Gastroesophageal sphincter (tissue), 4 donors: ENCODE measurements at regions not wholly inside any gene's neighbourhood (a gene's known extent, or its start where the extent isn't known, plus 50 kb on each side); places are given as distances from the start of the nearest gene placed in this dataset.
"Not testable (repeated sequence)": the region's sequence is repeated elsewhere in the genome, so short reads cannot be mapped to it uniquely, and the experiment has no call there.

Experiments
- ATAC-seq: fragments of 150-250 bp; one replicate; pipeline ENCODE4 v1.9.1; 2016; ENCODE audit warnings: mild to moderate bottlenecking, moderate library complexity
- H3K27ac ChIP-seq, 4 donors: fragments of 200-600 bp; sonication (generic) in 3 of 4; 1 replicate in 3 of 4; 2 replicates in 1 of 4; pipeline ENCODE4 v1.5.1; 2016 to 2019
- H3K27me3 ChIP-seq: fragments of 200-600 bp; sonication (generic); one replicate; pipeline ENCODE4 v1.5.1; 2019
- H3K36me3 ChIP-seq, 2 donors: fragments of 200-600 bp; sonication (generic); one replicate each; pipeline ENCODE4 v1.5.1; 2019; ENCODE audit warnings: control low read depth in 1 of 2
- H3K4me1 ChIP-seq, 3 donors: fragments of 200-600 bp; sonication (generic); 1 replicate in 2 of 3; 2 replicates in 1 of 3; pipeline ENCODE4 v1.5.1; 2016 to 2019; ENCODE audit warnings: control low read depth in 2 of 3
- H3K4me3 ChIP-seq, 2 donors: fragments of 200-600 bp; sonication (generic); one replicate each; pipeline ENCODE4 v1.5.1; 2019; ENCODE audit warnings: mild to moderate bottlenecking in 1 of 2, moderate library complexity in 1 of 2
- H3K9me3 ChIP-seq, 3 donors: fragments of 200-600 bp; sonication (generic); one replicate each; pipeline ENCODE4 v1.5.1; 2017 to 2019; ENCODE audit warnings: control low read depth in 2 of 3
- CTCF ChIP-seq, 4 experiments: fragments of 200-600 bp in 2 of 4; fragments of 450-650 bp in 2 of 4; sonication (generic) in 1 of 4; IDR thresholded peaks; one replicate each; pipeline ENCODE4 v1.5.1; 2017 to 2019; ENCODE audit warnings: antibody characterized with exemption in 4 of 4, mild to moderate bottlenecking in 2 of 4, moderate library complexity in 2 of 4
- EP300 ChIP-seq: sonication (generic); formaldehyde crosslinking; IDR thresholded peaks from one replicate; pipeline ENCODE4 v1.6.1; 2017; ENCODE audit warnings: antibody characterized with exemption, mild to moderate bottlenecking
- POLR2A ChIP-seq, 2 donors: fragments of 450-650 bp; IDR thresholded peaks; one replicate each; pipeline ENCODE4 v1.6.1; 2017; ENCODE audit warnings: antibody characterized with exemption in 2 of 2, mild to moderate bottlenecking in 2 of 2, moderate library complexity in 1 of 2
- POLR2AphosphoS5 ChIP-seq: sonication (generic); formaldehyde crosslinking; IDR thresholded peaks from one replicate; pipeline ENCODE4 v1.6.1; 2017; ENCODE audit warnings: antibody characterized with exemption
- WGBS, 2 donors: methylation state at CpG; one replicate each; pipeline ENCODE4 v1.1.5; 2018; ENCODE audit warnings: low coverage in 1 of 2; 5-methylcytosine and 5-hydroxymethylcytosine counted together

GRCh38 chr19:56912401-56913112 is 72.0 kb upstream of the PEG3 start:
- ATAC-seq: no peak
- H3K4me3 ChIP-seq: no peak overlapping the region
- peaks cover 0 to 6% (median 0%) of the 10 kb centered on the region in 3 donors for H3K9me3 ChIP-seq
- TF ChIP-seq POLR2A (IDR thresholded peaks at IDR 0.05) (no peak), CTCF (IDR thresholded peaks at IDR 0.05) (no peak), EP300 (no peak), POLR2AphosphoS5 (no peak)
- peaks cover 48% of the 10 kb centered on the region for H3K27me3 ChIP-seq
- no peaks in the 10 kb centered on the region for H3K4me1 ChIP-seq
- no peak overlapping the region for H3K27ac ChIP-seq
- no peaks in the 10 kb centered on the region for H3K36me3 ChIP-seq
- WGBS, 2 donors: 73 to 76% methylated on average over 7 to 10 of the region's 10 CpGs

- WGBS, 2 donors: 33 to 42% methylated on average over 2 to 4 of the region's 4 CpGs
- ATAC-seq, H3K9me3 ChIP-seq: not testable (repeated sequence)
Observed at GRCh38 chr19:56913113-56913455, 72.6 kb upstream of the PEG3 start.

GRCh38 chr19:56916528-56916927 is 76.0 kb upstream of the PEG3 start:
- no peak for ATAC-seq

More at GRCh38 chr19:56913113-56913455, 72.6 kb upstream of the PEG3 start:
- not testable (repeated sequence) for H3K4me3 ChIP-seq, H3K4me1 ChIP-seq, H3K36me3 ChIP-seq, H3K27ac ChIP-seq
- H3K27me3 ChIP-seq: peaks cover 48% of the 10 kb centered on the region

GRCh38 chr19:56917529-56917928 is 77.0 kb upstream of the PEG3 start:
- 16 to 26% methylated on average over 6 of the region's 6 CpGs for WGBS, 2 donors
- no peak overlapping the region for H3K4me3 ChIP-seq
- H3K27me3 ChIP-seq: peaks cover 39% of the 10 kb centered on the region
- peaks cover 0 to 6% (median 0%) of the 10 kb centered on the region in 3 donors for H3K9me3 ChIP-seq
- TF ChIP-seq POLR2A (IDR thresholded peaks at IDR 0.05) (no peak), POLR2AphosphoS5 (no peak), EP300 (no peak), CTCF (IDR thresholded peaks at IDR 0.05) (no peak)
- no peak overlapping the region for H3K27ac ChIP-seq
- H3K4me1 ChIP-seq: no peaks in the 10 kb centered on the region
- no peaks in the 10 kb centered on the region for H3K36me3 ChIP-seq
- no peak for ATAC-seq

More at GRCh38 chr19:56916528-56916927, 76.0 kb upstream of the PEG3 start:
- Histone ChIP-seq H3K27me3 (peaks cover 47% of the 10 kb centered on the region), H3K4me3 (no peak overlapping the region), H3K27ac (no peak overlapping the region), H3K36me3 (no peaks in the 10 kb centered on the region), H3K4me1 (no peaks in the 10 kb centered on the region), H3K9me3 (peaks cover 0 to 6% (median 0%) of the 10 kb centered on the region in 3 donors)
- 97 to 100% methylated on average over 2 of the region's 2 CpGs for WGBS, 2 donors
- TF ChIP-seq EP300: no peak
- no peak for TF ChIP-seq CTCF (IDR thresholded peaks at IDR 0.05)
- TF ChIP-seq POLR2AphosphoS5: no peak
- TF ChIP-seq POLR2A (IDR thresholded peaks at IDR 0.05): no peak

- Histone ChIP-seq H3K27me3 (peaks cover 34% of the 10 kb centered on the region), H3K4me3 (no peak overlapping the region), H3K27ac (no peak overlapping the region), H3K9me3 (peaks cover 0 to 7% (median 0%) of the 10 kb centered on the region in 3 donors), H3K4me1 (no peaks in the 10 kb centered on the region), H3K36me3 (no peaks in the 10 kb centered on the region)
- WGBS, 2 donors: 16 to 23% methylated on average over 6 of the region's 6 CpGs
- ATAC-seq: no peak
- TF ChIP-seq CTCF (IDR thresholded peaks at IDR 0.05) (no peak), POLR2A (IDR thresholded peaks at IDR 0.05) (no peak), EP300 (no peak), POLR2AphosphoS5 (no peak)
Observed at GRCh38 chr19:56917998-56918397, 77.5 kb upstream of the PEG3 start.
